ENCODE measurements at regions not wholly inside any gene's neighbourhood (a gene's known extent, or its start where the extent isn't known, plus 50 kb on each side); places are given as distances from the start of the nearest gene placed in this dataset.

DNA sequence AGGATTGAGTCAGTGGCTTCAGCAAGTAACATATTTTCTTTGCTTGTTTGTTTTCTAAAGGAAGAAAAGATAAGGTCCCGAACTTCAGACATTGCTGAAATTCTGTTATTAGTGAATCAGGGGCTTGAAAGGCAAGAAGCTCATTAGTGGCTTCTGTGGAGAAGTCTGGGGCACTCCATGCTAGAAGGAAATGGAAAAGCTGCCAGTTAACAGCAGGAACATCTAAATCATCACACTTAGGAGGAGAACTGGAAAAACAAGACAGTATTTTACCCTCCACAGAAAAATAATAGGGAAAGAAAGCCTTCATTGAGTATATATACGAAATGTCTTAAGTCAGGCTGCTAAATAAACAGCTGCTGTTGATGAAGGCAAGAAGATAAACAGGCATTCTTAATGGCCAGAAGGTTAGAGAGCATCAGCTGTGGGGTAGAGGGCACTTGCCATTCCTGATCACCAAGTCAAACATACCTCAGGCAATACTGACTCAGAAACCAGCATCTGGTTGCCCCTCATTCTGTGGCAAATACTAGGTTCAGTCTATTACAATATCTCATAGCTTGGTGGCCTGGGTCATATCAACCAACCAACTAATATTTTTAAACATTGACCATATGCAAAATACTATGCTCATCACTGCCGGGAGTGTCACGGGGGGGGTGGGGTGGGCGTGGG lies 143.2 kb upstream of the TENT5A start:
- Mint-ChIP-seq H3K4me1 (peaks cover 14 to 18% of the 10 kb centered on the region in 2 experiments), H3K4me3 (no peak overlapping the region), H3K9me3 (no peaks in the 10 kb centered on the region), H3K36me3 (ENCODE audit: insufficient read depth in 1 of 3, low read depth in 3 of 3) (no peaks in the 10 kb centered on the region), H3K27me3 (ENCODE audit: low read depth) (no peaks in the 10 kb centered on the region), H3K27ac (no peak overlapping the region)
- Histone ChIP-seq H3K23me2 (ENCODE audit: insufficient read length, low read depth, low read length, poor library complexity, severe bottlenecking) (no peaks in the 10 kb centered on the region), H3K4ac (ENCODE audit: low read depth, low read length) (no peak overlapping the region), H3K79me2 (ENCODE audit: insufficient read depth, low read length) (no peaks in the 10 kb centered on the region), H2BK12ac (ENCODE audit: insufficient read length, low read depth, low read length) (no peak overlapping the region), H3K14ac (ENCODE audit: insufficient read depth, low read length) (no peak overlapping the region), H3K27ac (ENCODE audit: insufficient read length, low read depth, low read length) (no peak overlapping the region), H2AFZ (ENCODE audit: low read length) (no peak overlapping the region), H3T11ph (ENCODE audit: low read length) (no peak overlapping the region), H3K56ac (ENCODE audit: insufficient read length, low read depth, low read length) (no peak overlapping the region), H3K9ac (ENCODE audit: extremely low read depth, insufficient read length, low read length) (no peak overlapping the region), H3K4me2 (ENCODE audit: insufficient read depth, insufficient read length, low read length) (no peak overlapping the region), H2BK120ac (ENCODE audit: low read depth, low read length, poor library complexity, severe bottlenecking) (no peak overlapping the region), H2BK20ac (ENCODE audit: low read depth, low read length, poor library complexity, severe bottlenecking) (no peak overlapping the region), H3K79me1 (ENCODE audit: insufficient read depth, low read depth, low read length, poor library complexity, severe bottlenecking) (no peaks in the 10 kb centered on the region), H4K20me1 (ENCODE audit: control insufficient read depth, insufficient read depth, insufficient read length) (no peaks in the 10 kb centered on the region), H2AK5ac (ENCODE audit: insufficient read length, low read length) (no peak overlapping the region), H4K91ac (ENCODE audit: insufficient read length, low read depth, low read length) (no peak overlapping the region), H3K23ac (ENCODE audit: insufficient read length, low read depth, low read length) (no peak overlapping the region), H3K18ac (ENCODE audit: insufficient read length, low read depth, low read length) (no peak overlapping the region), H2BK5ac (ENCODE audit: insufficient read length, low read length) (no peak overlapping the region), H3K4me1 (ENCODE audit: insufficient read depth, low read length) (no peaks in the 10 kb centered on the region), H4K5ac (ENCODE audit: insufficient read length, low read depth, low read length) (no peak overlapping the region), H2BK15ac (ENCODE audit: low read depth, low read length) (no peak overlapping the region), H4K8ac (replicated peaks; ENCODE audit: insufficient read length, low read depth, low read length) (no peak overlapping the region), H3K27me3 (ENCODE audit: insufficient read depth, low read length) (no peaks in the 10 kb centered on the region), H3K9me3 (ENCODE audit: control insufficient read depth, low read depth, low read length) (no peaks in the 10 kb centered on the region)
- no peak for DNase-seq
- TF ChIP-seq, protein P1, sequence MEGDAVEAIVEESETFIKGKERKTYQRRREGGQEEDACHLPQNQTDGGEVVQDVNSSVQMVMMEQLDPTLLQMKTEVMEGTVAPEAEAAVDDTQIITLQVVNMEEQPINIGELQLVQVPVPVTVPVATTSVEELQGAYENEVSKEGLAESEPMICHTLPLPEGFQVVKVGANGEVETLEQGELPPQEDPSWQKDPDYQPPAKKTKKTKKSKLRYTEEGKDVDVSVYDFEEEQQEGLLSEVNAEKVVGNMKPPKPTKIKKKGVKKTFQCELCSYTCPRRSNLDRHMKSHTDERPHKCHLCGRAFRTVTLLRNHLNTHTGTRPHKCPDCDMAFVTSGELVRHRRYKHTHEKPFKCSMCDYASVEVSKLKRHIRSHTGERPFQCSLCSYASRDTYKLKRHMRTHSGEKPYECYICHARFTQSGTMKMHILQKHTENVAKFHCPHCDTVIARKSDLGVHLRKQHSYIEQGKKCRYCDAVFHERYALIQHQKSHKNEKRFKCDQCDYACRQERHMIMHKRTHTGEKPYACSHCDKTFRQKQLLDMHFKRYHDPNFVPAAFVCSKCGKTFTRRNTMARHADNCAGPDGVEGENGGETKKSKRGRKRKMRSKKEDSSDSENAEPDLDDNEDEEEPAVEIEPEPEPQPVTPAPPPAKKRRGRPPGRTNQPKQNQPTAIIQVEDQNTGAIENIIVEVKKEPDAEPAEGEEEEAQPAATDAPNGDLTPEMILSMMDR (conservative IDR thresholded peaks at IDR 0.05), result no peak
- no CpG with 5 or more reads among the region's 5 CpGs for WGBS (ENCODE audit: extremely low coverage, insufficient read length, low lambda C conversion rate)

Measured in H9 (cell line).